Stimulated activated naive B cell treated with anti-CD40 and anti-IgM and Interleukin-4, amounts not matched to agents 10 μg/mL and 1 μg/mL and 100 μg/mL, for 72 hours (primary cell): ENCODE measurements at regions not wholly inside any gene's neighbourhood (a gene's known extent, or its start where the extent isn't known, plus 50 kb on each side); places are given as distances from the start of the nearest gene placed in this dataset.
"Not testable (repeated sequence)": the region's sequence is repeated elsewhere in the genome, so short reads cannot be mapped to it uniquely, and the experiment has no call there.

Source experiments
- ATAC-seq, 2 donors: fragments of 150-1000 bp; cut with Tn5 transposase; replicated peaks; 2 replicates each; pipeline ENCODE4 v1.10.0; 2021; ENCODE audit warnings: moderate library complexity in 1 of 2
- DNase-seq: peaks from one replicate; pipeline ENCODE4 v3.0.0; 2021
- H3K27ac Mint-ChIP-seq: one replicate; pipeline ENCODE4 v1.8.0; 2022; ENCODE audit warnings: mild to moderate bottlenecking, mixed read lengths
- H3K27me3 Mint-ChIP-seq, 2 donors: one replicate each; pipeline ENCODE4 v1.8.0; 2022; ENCODE audit warnings: mixed read lengths in 2 of 2
- H3K36me3 Mint-ChIP-seq, 2 donors: one replicate each; pipeline ENCODE4 v1.8.0; 2022; ENCODE audit warnings: mixed read lengths in 2 of 2, mild to moderate bottlenecking in 1 of 2
- H3K4me1 Mint-ChIP-seq, 2 donors: one replicate each; pipeline ENCODE4 v1.8.0; 2022; ENCODE audit warnings: mixed read lengths in 2 of 2, mild to moderate bottlenecking in 1 of 2
- H3K4me3 Mint-ChIP-seq, 2 donors: one replicate each; pipeline ENCODE4 v1.8.0; 2022; ENCODE audit warnings: mild to moderate bottlenecking in 2 of 2, mixed read lengths in 2 of 2, moderate library complexity in 1 of 2
- H3K9me3 Mint-ChIP-seq, 2 donors: one replicate each; pipeline ENCODE4 v1.8.0; 2022; ENCODE audit warnings: mixed read lengths in 2 of 2, mild to moderate bottlenecking in 1 of 2

DNA sequence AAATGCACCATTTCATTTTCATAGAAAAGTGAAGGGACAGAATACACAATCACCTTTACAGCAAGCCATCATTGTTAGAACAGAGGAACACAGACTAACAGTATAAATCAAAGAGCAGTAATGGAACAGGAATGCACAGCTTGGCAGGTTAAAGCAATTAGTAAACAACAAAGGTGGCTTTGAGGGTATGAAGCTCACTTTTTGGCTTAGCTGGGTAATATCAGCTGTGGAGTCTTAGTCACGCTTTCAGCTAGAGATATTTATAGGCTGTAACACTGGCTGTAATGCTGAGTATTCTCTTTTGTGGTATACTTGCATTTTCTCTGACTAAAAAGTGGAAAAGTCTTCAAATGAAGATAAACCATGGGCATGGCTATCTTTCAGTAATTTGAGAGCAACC lies 1780.5 kb downstream of the LRRC4C start:
- no peaks in the 10 kb centered on the region for H3K27me3 Mint-ChIP-seq
- H3K27ac Mint-ChIP-seq: no peak overlapping the region
- DNase-seq: no peak
- peaks cover 2 to 4% of the 10 kb centered on the region in 2 donors for H3K9me3 Mint-ChIP-seq
- H3K4me3 Mint-ChIP-seq: no peak overlapping the region
- ATAC-seq: no peak
- no peaks in the 10 kb centered on the region for H3K4me1 Mint-ChIP-seq
- no peaks in the 10 kb centered on the region for H3K36me3 Mint-ChIP-seq

GRCh38 chr11:39675171-39675570 lies 1784.3 kb downstream of the LRRC4C start:
- DNase-seq (no peak), ATAC-seq (no peak)
- Mint-ChIP-seq H3K27me3 (no peaks in the 10 kb centered on the region), H3K36me3 (no peaks in the 10 kb centered on the region), H3K27ac (no peak overlapping the region), H3K4me3 (no peak overlapping the region), H3K9me3 (peaks cover 1 to 2% of the 10 kb centered on the region in 2 donors), H3K4me1 (no peaks in the 10 kb centered on the region)

GRCh38 chr11:39674761-39675160 lies 1784.7 kb downstream of the LRRC4C start:
- ATAC-seq (no peak), DNase-seq (no peak)
- no peaks in the 10 kb centered on the region for H3K9me3 Mint-ChIP-seq
- no peaks in the 10 kb centered on the region for H3K4me1 Mint-ChIP-seq
- no peak overlapping the region for H3K4me3 Mint-ChIP-seq
- no peak overlapping the region for H3K27ac Mint-ChIP-seq
- no peaks in the 10 kb centered on the region for H3K36me3 Mint-ChIP-seq
- H3K27me3 Mint-ChIP-seq: no peaks in the 10 kb centered on the region

GRCh38 chr11:39674024-39674423 lies 1785.4 kb downstream of the LRRC4C start:
- Mint-ChIP-seq H3K27ac (no peak overlapping the region), H3K27me3 (no peaks in the 10 kb centered on the region), H3K9me3 (no peaks in the 10 kb centered on the region), H3K4me1 (no peaks in the 10 kb centered on the region), H3K36me3 (no peaks in the 10 kb centered on the region), H3K4me3 (no peak overlapping the region)
- ATAC-seq (no peak), DNase-seq (no peak)

DNA sequence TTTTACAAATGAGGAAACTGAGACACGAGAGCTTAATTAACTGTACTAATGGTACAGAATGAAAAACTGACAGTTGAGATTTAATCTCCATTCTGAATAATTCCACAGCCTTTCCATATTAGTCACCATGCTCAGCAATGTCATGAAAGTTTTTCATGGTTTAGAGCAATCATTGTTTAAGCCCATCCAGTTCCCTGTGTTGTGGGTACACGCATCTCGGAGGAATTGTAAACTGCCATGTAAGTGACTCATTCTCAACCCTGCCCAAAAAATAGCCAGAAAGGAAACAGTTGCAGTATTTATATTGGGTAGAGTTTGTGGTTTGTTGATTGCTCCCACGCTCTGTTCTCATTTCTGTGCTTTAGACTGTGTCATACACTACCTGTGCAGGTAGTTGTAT lies 1790.8 kb downstream of the LRRC4C start:
- ATAC-seq: no peak
- H3K27ac Mint-ChIP-seq: no peak overlapping the region
- H3K4me3 Mint-ChIP-seq: no peak overlapping the region
- H3K9me3 Mint-ChIP-seq: peaks cover 2 to 7% of the 10 kb centered on the region in 2 donors
- no peaks in the 10 kb centered on the region for H3K36me3 Mint-ChIP-seq
- no peak for DNase-seq
- no peaks in the 10 kb centered on the region for H3K27me3 Mint-ChIP-seq
- no peaks in the 10 kb centered on the region for H3K4me1 Mint-ChIP-seq

DNA sequence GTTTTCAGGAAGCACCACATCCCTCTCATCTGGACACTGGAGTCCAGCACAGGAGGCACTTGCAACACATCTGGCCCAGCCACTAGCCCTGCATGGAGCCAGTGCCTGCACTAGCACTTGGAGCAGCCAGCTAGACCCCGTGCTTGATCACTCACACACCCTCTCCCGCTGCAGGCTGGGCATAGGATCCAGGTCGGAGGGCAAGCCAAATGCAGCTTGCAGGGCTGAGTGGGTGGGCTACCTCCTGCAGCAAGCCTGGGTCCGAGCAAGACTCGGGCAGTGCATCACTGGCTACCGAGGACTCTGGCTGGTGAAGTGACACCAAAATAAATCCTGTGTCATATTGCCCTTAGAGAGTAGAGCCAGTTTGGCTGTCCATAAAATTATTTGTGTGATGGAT lies 1795.4 kb downstream of the LRRC4C start:
- H3K9me3 Mint-ChIP-seq: peaks cover 4 to 13% of the 10 kb centered on the region in 2 donors
- no peaks in the 10 kb centered on the region for H3K36me3 Mint-ChIP-seq
- ATAC-seq: peak in 1 of 2 donors; percentile 16
- no peak overlapping the region for H3K27ac Mint-ChIP-seq
- no peaks in the 10 kb centered on the region for H3K27me3 Mint-ChIP-seq
- no peaks in the 10 kb centered on the region for H3K4me1 Mint-ChIP-seq
- H3K4me3 Mint-ChIP-seq: no peak overlapping the region
- no peak for DNase-seq

DNA sequence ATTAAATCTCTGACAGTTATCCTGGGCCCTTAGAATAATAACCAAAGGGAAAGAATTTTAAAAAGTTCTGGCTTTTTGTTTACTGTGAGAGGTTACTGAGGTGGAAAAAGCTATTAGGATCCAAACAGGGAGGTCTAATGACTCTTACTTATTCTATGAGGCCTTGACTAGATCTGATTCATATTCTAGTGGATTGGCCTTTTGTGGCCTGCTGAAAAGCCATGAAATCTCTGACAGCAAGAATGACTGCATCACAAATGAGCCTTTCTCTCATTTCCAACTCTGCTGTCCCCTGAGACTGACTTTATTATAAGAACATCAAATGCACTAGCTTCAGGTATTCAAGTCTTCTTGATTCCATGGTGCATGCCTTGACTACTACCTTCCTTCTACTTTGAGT lies 1797.6 kb downstream of the LRRC4C start:
- no peak for ATAC-seq
- H3K36me3 Mint-ChIP-seq: no peaks in the 10 kb centered on the region
- no peak for DNase-seq
- H3K9me3 Mint-ChIP-seq: peaks cover 4 to 13% of the 10 kb centered on the region in 2 donors
- H3K4me3 Mint-ChIP-seq: no peak overlapping the region
- H3K27me3 Mint-ChIP-seq: no peaks in the 10 kb centered on the region
- no peak overlapping the region for H3K27ac Mint-ChIP-seq
- H3K4me1 Mint-ChIP-seq: no peaks in the 10 kb centered on the region

DNA sequence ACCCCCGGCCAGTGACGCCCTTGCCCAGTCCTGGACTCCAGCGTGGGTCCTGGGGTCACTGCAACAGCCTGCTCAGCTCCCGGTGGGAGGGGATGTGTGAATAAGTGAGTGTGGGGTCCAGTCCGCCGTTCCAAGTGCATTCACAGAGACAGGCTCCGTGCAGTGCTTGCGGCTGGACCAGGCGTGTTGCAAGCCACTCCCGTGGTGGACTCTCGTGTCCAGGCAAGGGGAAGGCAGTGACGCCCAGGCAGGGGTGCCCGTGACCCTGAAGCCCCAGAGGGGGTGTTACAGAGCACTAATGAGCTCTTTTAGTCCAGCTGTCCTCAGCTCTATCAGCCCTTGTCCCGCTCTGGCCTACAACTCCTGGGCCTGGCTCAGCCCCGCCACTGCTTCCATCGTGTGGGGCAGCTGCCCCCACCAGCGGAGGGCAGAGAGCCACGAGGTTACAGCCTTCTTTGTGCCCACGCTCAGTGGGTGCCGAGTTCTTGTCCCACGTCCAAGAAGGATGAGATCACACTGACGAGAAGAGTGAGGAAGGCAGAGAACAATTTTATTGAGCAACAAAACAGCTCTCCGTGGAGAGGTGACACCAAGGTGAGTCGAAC lies 1807.5 kb downstream of the LRRC4C start:
- H3K9me3 Mint-ChIP-seq: peaks cover 11 to 16% of the 10 kb centered on the region in 2 donors
- DNase-seq: no peak

GRCh38 chr11:39641751-39642150 lies 1817.7 kb downstream of the LRRC4C start:
- ATAC-seq: no peak
- Mint-ChIP-seq H3K36me3 (no peaks in the 10 kb centered on the region), H3K9me3 (peaks cover 11 to 16% of the 10 kb centered on the region in 2 donors), H3K4me3 (no peak overlapping the region), H3K4me1 (no peaks in the 10 kb centered on the region), H3K27ac (no peak overlapping the region), H3K27me3 (no peaks in the 10 kb centered on the region)
- DNase-seq: no peak

More for the DNA sequence above, 1807.5 kb downstream of the LRRC4C start:
- Mint-ChIP-seq H3K4me1 (no peaks in the 10 kb centered on the region), H3K4me3 (no peak overlapping the region), H3K27ac (no peak overlapping the region), H3K27me3 (no peaks in the 10 kb centered on the region), H3K36me3 (no peaks in the 10 kb centered on the region)
- ATAC-seq: no peak

DNA sequence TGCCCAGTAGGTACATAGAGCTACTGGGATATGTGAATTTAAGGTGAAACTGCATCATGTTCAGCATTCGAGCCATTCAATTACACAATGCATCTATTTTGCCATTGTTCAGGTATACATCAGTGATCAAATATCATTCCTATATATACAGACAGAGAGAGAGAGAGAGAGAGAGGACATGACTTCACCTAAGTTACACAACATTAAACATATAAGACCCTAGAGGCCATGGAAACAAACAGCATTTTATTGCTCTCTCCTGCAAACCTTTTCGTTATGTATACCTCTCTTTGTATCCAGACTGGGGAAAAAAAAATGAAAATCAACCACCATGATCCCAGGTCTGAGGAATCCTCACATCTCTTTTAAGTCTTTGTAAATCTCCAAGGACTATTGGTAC lies 1829.1 kb downstream of the LRRC4C start:
- no peaks in the 10 kb centered on the region for H3K27me3 Mint-ChIP-seq

DNA sequence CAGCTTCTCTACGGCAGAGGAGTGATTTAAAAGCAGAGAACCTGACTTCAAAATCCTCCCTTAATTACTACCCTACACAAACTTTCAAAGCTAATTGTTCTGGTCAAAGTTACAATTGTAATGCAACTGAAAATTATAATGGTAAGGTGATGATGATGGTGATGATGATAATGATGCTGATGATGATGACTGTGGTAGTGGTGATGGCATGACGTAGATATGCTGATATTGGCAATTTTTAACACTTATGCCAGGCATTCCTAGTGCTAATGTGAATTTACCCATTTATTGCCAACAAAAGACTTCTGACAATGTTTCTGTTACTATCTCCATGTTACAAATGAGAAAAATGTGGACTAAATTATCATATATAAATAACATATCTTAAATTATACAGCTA lies 1831.1 kb downstream of the LRRC4C start:
- no peaks in the 10 kb centered on the region for H3K9me3 Mint-ChIP-seq
- DNase-seq: no peak
- no peak overlapping the region for H3K27ac Mint-ChIP-seq
- no peak overlapping the region for H3K4me3 Mint-ChIP-seq
- ATAC-seq: no peak
- no peaks in the 10 kb centered on the region for H3K4me1 Mint-ChIP-seq
- no peaks in the 10 kb centered on the region for H3K27me3 Mint-ChIP-seq
- H3K36me3 Mint-ChIP-seq: no peaks in the 10 kb centered on the region

More for the DNA sequence above, 1829.1 kb downstream of the LRRC4C start:
- Mint-ChIP-seq H3K4me3 (no peak overlapping the region), H3K36me3 (no peaks in the 10 kb centered on the region), H3K27ac (no peak overlapping the region), H3K4me1 (no peaks in the 10 kb centered on the region), H3K9me3 (peaks cover 5% of the 10 kb centered on the region in 2 donors)
- ATAC-seq (no peak), DNase-seq (no peak)

DNA sequence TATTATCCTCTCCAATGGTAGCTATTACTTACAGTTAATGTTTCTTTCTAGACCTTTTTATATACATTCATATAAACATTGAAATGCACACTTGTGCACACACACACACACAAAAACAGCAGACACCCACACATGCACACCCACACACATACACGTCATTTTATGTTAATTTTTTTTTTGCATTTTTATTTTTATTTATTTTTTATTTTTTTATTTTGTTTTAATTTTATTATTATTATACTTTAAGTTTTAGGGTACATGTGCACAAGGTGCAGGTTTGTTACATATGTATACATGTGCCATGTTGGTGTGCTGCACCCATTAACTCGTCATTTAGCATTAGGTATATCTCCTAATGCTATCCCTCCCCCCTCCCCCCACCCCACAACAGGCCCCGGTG lies 1839.1 kb downstream of the LRRC4C start:
- H3K4me3 Mint-ChIP-seq: not testable (repeated sequence)

GRCh38 chr11:39617971-39618370 lies 1841.5 kb downstream of the LRRC4C start:
- no peaks in the 10 kb centered on the region for H3K4me1 Mint-ChIP-seq
- peaks cover 0 to 6% of the 10 kb centered on the region in 2 donors for H3K9me3 Mint-ChIP-seq
- no peak for ATAC-seq
- no peak overlapping the region for H3K27ac Mint-ChIP-seq
- no peaks in the 10 kb centered on the region for H3K36me3 Mint-ChIP-seq
- H3K4me3 Mint-ChIP-seq: no peak overlapping the region
- no peak for DNase-seq
- H3K27me3 Mint-ChIP-seq: no peaks in the 10 kb centered on the region

More for the DNA sequence above, 1839.1 kb downstream of the LRRC4C start:
- not testable (repeated sequence) for DNase-seq, H3K4me1 Mint-ChIP-seq, H3K36me3 Mint-ChIP-seq, H3K9me3 Mint-ChIP-seq, H3K27ac Mint-ChIP-seq, H3K27me3 Mint-ChIP-seq, ATAC-seq

- H3K36me3 Mint-ChIP-seq: no peaks in the 10 kb centered on the region
- ATAC-seq (no peak), DNase-seq (no peak)
- no peaks in the 10 kb centered on the region for H3K4me1 Mint-ChIP-seq
- H3K27me3 Mint-ChIP-seq: no peaks in the 10 kb centered on the region
- H3K4me3 Mint-ChIP-seq: no peak overlapping the region
- H3K9me3 Mint-ChIP-seq: peaks cover 2 to 3% of the 10 kb centered on the region in 2 donors
- no peak overlapping the region for H3K27ac Mint-ChIP-seq
These were observed 1870.1 kb downstream of the LRRC4C start for GRCh38 chr11:39589391-39589790.

DNA sequence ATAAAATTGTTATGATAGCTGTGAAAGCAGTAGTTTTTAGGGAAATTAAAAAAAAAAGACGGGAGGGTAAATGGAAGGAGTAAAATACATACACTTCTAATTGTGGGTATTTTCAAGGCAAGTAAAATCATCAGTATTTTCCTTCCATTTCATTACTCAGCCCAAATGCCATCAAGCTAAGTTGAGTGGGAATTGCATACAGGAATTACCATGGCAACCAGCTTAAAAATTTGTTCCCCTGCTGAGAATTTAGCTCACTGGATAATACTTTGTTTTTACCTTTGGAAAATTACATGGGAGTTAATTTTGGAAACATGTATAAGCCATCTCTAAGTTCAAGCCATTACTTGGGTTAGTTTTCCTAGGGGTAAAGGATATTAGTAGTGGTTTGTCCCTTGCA lies 1873.4 kb downstream of the LRRC4C start:
- Mint-ChIP-seq H3K4me3 (no peak overlapping the region), H3K9me3 (peaks cover 2 to 7% of the 10 kb centered on the region in 2 donors), H3K4me1 (no peaks in the 10 kb centered on the region), H3K27ac (no peak overlapping the region), H3K27me3 (no peaks in the 10 kb centered on the region), H3K36me3 (no peaks in the 10 kb centered on the region)
- no peak for ATAC-seq
- no peak for DNase-seq

- no peaks in the 10 kb centered on the region for H3K4me1 Mint-ChIP-seq
- no peak for ATAC-seq
- no peak overlapping the region for H3K27ac Mint-ChIP-seq
- peaks cover 0 to 8% of the 10 kb centered on the region in 2 donors for H3K9me3 Mint-ChIP-seq
- H3K4me3 Mint-ChIP-seq: no peak overlapping the region
- H3K27me3 Mint-ChIP-seq: no peaks in the 10 kb centered on the region
- no peak for DNase-seq
- no peaks in the 10 kb centered on the region for H3K36me3 Mint-ChIP-seq
These were observed 1888.4 kb downstream of the LRRC4C start for GRCh38 chr11:39571081-39571480.
